Neutrophil (primary cell): ENCODE measurements at regions not wholly inside any gene's neighbourhood (a gene's known extent, or its start where the extent isn't known, plus 50 kb on each side); places are given as distances from the start of the nearest gene placed in this dataset.

ENCODE experiments used
- H3K27ac ChIP-seq: fragments of 200-600 bp; sonication (generic); 2 replicates; pipeline ENCODE4 v1.5.1; 2016; ENCODE audit warnings: mild to moderate bottlenecking, moderate library complexity
- H3K27me3 ChIP-seq: fragments of 200-600 bp; sonication (generic); 2 replicates; pipeline ENCODE4 v1.6.0; 2016; ENCODE audit warnings: mild to moderate bottlenecking
- H3K36me3 ChIP-seq: fragments of 200-600 bp; sonication (generic); 2 replicates; pipeline ENCODE4 v1.5.1; 2017
- H3K4me1 ChIP-seq, 2 experiments: fragments of 200-600 bp in 1 of 2; sonication (generic) in 1 of 2; 1 replicate in 1 of 2; 2 replicates in 1 of 2; pipeline versions ENCODE4 v1.5.1 to v1.6.1; 2013 to 2016; ENCODE audit warnings: low read depth in 1 of 2, low read length in 1 of 2, mild to moderate bottlenecking in 1 of 2, moderate library complexity in 1 of 2; ENCODE audit not compliant: control insufficient read depth in 1 of 2, insufficient read depth in 1 of 2
- H3K4me3 ChIP-seq, 2 experiments: fragments of 200-600 bp in 1 of 2; sonication (generic) in 1 of 2; 1 replicate in 1 of 2; 2 replicates in 1 of 2; pipeline ENCODE4 v1.5.1; 2013 to 2016; ENCODE audit warnings: low read depth in 1 of 2, low read length in 1 of 2, mild to moderate bottlenecking in 1 of 2, moderate library complexity in 1 of 2
- H3K9me3 ChIP-seq: fragments of 200-600 bp; sonication (generic); 2 replicates; pipeline ENCODE4 v1.5.1; 2016
- CTCF ChIP-seq: fragments of 200-600 bp; sonication (generic); IDR thresholded peaks from 2 replicates; pipeline ENCODE4 v1.5.1; 2016; ENCODE audit warnings: antibody characterized with exemption

GRCh38 chr15:89421219-89421618 is 75.2 kb downstream of the RHCG start:
- no peak overlapping the region for H3K4me3 ChIP-seq
- H3K4me1 ChIP-seq = no peaks in the 10 kb centered on the region
- peaks cover 99% of the 10 kb centered on the region for H3K27me3 ChIP-seq
- H3K9me3 ChIP-seq = no peaks in the 10 kb centered on the region
- H3K36me3 ChIP-seq = no peaks in the 10 kb centered on the region
- H3K27ac ChIP-seq = no peak overlapping the region
- no peak for TF ChIP-seq CTCF

- peaks cover 99% of the 10 kb centered on the region for H3K27me3 ChIP-seq
- H3K9me3 ChIP-seq = no peaks in the 10 kb centered on the region
- no peaks in the 10 kb centered on the region for H3K4me1 ChIP-seq
- no peak overlapping the region for H3K4me3 ChIP-seq
- no peaks in the 10 kb centered on the region for H3K36me3 ChIP-seq
- H3K27ac ChIP-seq = no peak overlapping the region
- TF ChIP-seq CTCF = no peak
Observed at GRCh38 chr15:89419370-89419984, 76.9 kb downstream of the RHCG start.

GRCh38 chr15:89417206-89417725 is 79.1 kb downstream of the RHCG start:
- TF ChIP-seq CTCF = no peak
- no peaks in the 10 kb centered on the region for H3K36me3 ChIP-seq
- H3K27ac ChIP-seq = no peak overlapping the region
- no peaks in the 10 kb centered on the region for H3K9me3 ChIP-seq
- no peak overlapping the region for H3K4me3 ChIP-seq
- no peaks in the 10 kb centered on the region for H3K4me1 ChIP-seq
- H3K27me3 ChIP-seq = peaks cover 100% of the 10 kb centered on the region

DNA sequence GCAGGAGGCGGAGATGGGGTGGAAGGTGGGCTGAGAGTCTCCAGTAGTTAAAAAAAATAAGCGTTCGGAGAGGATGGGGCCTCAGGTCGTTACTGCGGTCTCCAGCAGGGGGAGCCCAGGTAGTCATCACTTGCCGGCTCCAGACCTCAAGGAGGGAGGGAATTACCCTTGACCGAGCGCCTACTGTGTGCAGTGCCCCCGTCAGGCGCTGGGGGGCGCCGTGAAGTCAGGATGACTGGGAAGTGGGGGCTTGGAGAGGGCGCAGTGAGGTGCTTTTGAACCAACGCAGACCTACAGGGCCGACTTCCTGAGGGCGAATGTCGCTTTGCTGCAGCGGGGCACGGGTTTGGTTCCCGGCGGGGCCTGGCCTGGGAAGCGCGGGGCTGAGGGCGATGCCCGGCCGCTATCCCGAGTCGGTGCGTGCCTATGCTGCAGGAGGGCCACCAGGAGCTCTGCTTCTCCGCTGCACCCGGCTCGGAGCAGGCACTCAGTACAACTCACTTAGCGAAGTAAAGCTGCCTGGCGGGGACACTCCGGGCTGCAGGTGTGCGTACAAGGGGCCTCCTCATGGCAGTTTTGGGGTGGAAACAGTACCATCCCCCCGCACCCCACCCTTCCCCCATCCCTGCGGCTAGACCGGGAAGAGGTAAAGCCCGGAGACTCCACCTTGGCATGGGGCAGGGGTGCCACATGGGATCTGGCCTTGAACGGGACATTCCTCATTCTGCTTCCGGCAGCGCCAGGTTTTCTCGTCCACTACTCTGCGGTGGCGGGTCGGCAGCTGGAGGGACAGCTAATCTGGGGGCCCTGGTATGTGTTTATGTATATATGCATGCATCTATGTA is 79.8 kb downstream of the RHCG start:
- Histone ChIP-seq H3K4me1 (peaks cover 0 to 1% of the 10 kb centered on the region in 2 experiments), H3K36me3 (no peaks in the 10 kb centered on the region), H3K9me3 (no peaks in the 10 kb centered on the region), H3K4me3 (no peak overlapping the region), H3K27me3 (peaks cover 100% of the 10 kb centered on the region), H3K27ac (no peak overlapping the region)
- peak; percentile 55 for TF ChIP-seq CTCF

- Histone ChIP-seq H3K9me3 (no peaks in the 10 kb centered on the region), H3K27ac (no peak overlapping the region), H3K4me1 (peaks cover 0 to 8% of the 10 kb centered on the region in 2 experiments), H3K27me3 (peaks cover 100% of the 10 kb centered on the region), H3K4me3 (no peak overlapping the region), H3K36me3 (no peaks in the 10 kb centered on the region)
- TF ChIP-seq CTCF = no peak
Observed at GRCh38 chr15:89414571-89414970, 79.9 kb upstream of the POLG start.
